ENCODE measurements at regions not wholly inside any gene's neighbourhood (a gene's known extent, or its start where the extent isn't known, plus 50 kb on each side); places are given as distances from the start of the nearest gene placed in this dataset.
"Not testable (repeated sequence)": the region's sequence is repeated elsewhere in the genome, so short reads cannot be mapped to it uniquely, and the experiment has no call there.

- Histone ChIP-seq H3K27ac (ENCODE audit: low read depth, low read length) (no peak overlapping the region), H3K4me3 (ENCODE audit: low read depth, low read length) (no peak overlapping the region)
Observed at GRCh38 chr12:46478123-46478522, 105.5 kb upstream of the SLC38A2 start.

GRCh38 chr12:46477541-46477940 lies 105.0 kb upstream of the SLC38A2 start:
- Histone ChIP-seq H3K9me3 (ENCODE audit: control insufficient read depth, insufficient read depth, low read length) (no peaks in the 10 kb centered on the region), H3K36me3 (ENCODE audit: control insufficient read depth, insufficient read depth, low read length) (no peaks in the 10 kb centered on the region), H3K4me3 (ENCODE audit: low read depth, low read length) (no peak overlapping the region), H3K27ac (ENCODE audit: low read depth, low read length) (no peak overlapping the region), H3K9ac (ENCODE audit: low read depth, low read length) (no peak overlapping the region), H3K27me3 (ENCODE audit: control insufficient read depth, insufficient read depth, low read length) (no peaks in the 10 kb centered on the region), H3K4me1 (ENCODE audit: control insufficient read depth, insufficient read depth, low read length) (peaks cover 12% of the 10 kb centered on the region)

More at GRCh38 chr12:46478123-46478522, 105.5 kb upstream of the SLC38A2 start:
- H3K27me3 ChIP-seq (ENCODE audit: control insufficient read depth, insufficient read depth, low read length): no peaks in the 10 kb centered on the region
- H3K9me3 ChIP-seq (ENCODE audit: control insufficient read depth, insufficient read depth, low read length): no peaks in the 10 kb centered on the region
- no peak overlapping the region for H3K9ac ChIP-seq (ENCODE audit: low read depth, low read length)
- no peaks in the 10 kb centered on the region for H3K36me3 ChIP-seq (ENCODE audit: control insufficient read depth, insufficient read depth, low read length)
- H3K4me1 ChIP-seq (ENCODE audit: control insufficient read depth, insufficient read depth, low read length): peaks cover 17% of the 10 kb centered on the region

- Histone ChIP-seq H3K27ac (ENCODE audit: low read depth, low read length) (no peak overlapping the region), H3K27me3 (ENCODE audit: control insufficient read depth, insufficient read depth, low read length) (no peaks in the 10 kb centered on the region), H3K9me3 (ENCODE audit: control insufficient read depth, insufficient read depth, low read length) (no peaks in the 10 kb centered on the region), H3K9ac (ENCODE audit: low read depth, low read length) (no peak overlapping the region), H3K36me3 (ENCODE audit: control insufficient read depth, insufficient read depth, low read length) (no peaks in the 10 kb centered on the region), H3K4me1 (ENCODE audit: control insufficient read depth, insufficient read depth, low read length) (peaks cover 6% of the 10 kb centered on the region), H3K4me3 (ENCODE audit: low read depth, low read length) (no peak overlapping the region)
Observed at GRCh38 chr12:46475972-46476645, 103.5 kb upstream of the SLC38A2 start.

- H3K9me3 ChIP-seq (ENCODE audit: control insufficient read depth, insufficient read depth, low read length); H3K4me3 ChIP-seq (ENCODE audit: low read depth, low read length); H3K9ac ChIP-seq (ENCODE audit: low read depth, low read length); H3K27me3 ChIP-seq (ENCODE audit: control insufficient read depth, insufficient read depth, low read length); H3K27ac ChIP-seq (ENCODE audit: low read depth, low read length); H3K36me3 ChIP-seq (ENCODE audit: control insufficient read depth, insufficient read depth, low read length): not testable (repeated sequence)
- peaks cover 14% of the 10 kb centered on the region for H3K4me1 ChIP-seq (ENCODE audit: control insufficient read depth, insufficient read depth, low read length)
Observed at GRCh38 chr12:46474385-46474784, 101.8 kb upstream of the SLC38A2 start.

- peak overlapping the region; percentile 63 for H3K27ac ChIP-seq (ENCODE audit: low read depth, low read length)
- no peak overlapping the region; the same call in 1 of the 2 replicates for H3K4me3 ChIP-seq (ENCODE audit: low read depth, low read length)
- H3K9me3 ChIP-seq (ENCODE audit: control insufficient read depth, insufficient read depth, low read length): no peaks in the 10 kb centered on the region
- H3K4me1 ChIP-seq (ENCODE audit: control insufficient read depth, insufficient read depth, low read length): peaks cover 14% of the 10 kb centered on the region
- no peaks in the 10 kb centered on the region for H3K27me3 ChIP-seq (ENCODE audit: control insufficient read depth, insufficient read depth, low read length)
- no peaks in the 10 kb centered on the region for H3K36me3 ChIP-seq (ENCODE audit: control insufficient read depth, insufficient read depth, low read length)
- H3K9ac ChIP-seq (ENCODE audit: low read depth, low read length): no peak overlapping the region
Observed at GRCh38 chr12:46473634-46474329, 101.2 kb upstream of the SLC38A2 start.

- Histone ChIP-seq H3K4me3 (ENCODE audit: low read depth, low read length) (no peak overlapping the region; the same call in 1 of the 2 replicates), H3K36me3 (ENCODE audit: control insufficient read depth, insufficient read depth, low read length) (no peaks in the 10 kb centered on the region), H3K4me1 (ENCODE audit: control insufficient read depth, insufficient read depth, low read length) (peaks cover 14% of the 10 kb centered on the region)
Observed at GRCh38 chr12:46472893-46473633, 100.5 kb upstream of the SLC38A2 start.

GRCh38 chr12:46472144-46472705 lies 99.7 kb upstream of the SLC38A2 start:
- peaks cover 14% of the 10 kb centered on the region for H3K4me1 ChIP-seq (ENCODE audit: control insufficient read depth, insufficient read depth, low read length)
- H3K27me3 ChIP-seq (ENCODE audit: control insufficient read depth, insufficient read depth, low read length): no peaks in the 10 kb centered on the region
- no peak overlapping the region for H3K9ac ChIP-seq (ENCODE audit: low read depth, low read length)
- H3K36me3 ChIP-seq (ENCODE audit: control insufficient read depth, insufficient read depth, low read length): no peaks in the 10 kb centered on the region
- no peaks in the 10 kb centered on the region for H3K9me3 ChIP-seq (ENCODE audit: control insufficient read depth, insufficient read depth, low read length)
- no peak overlapping the region for H3K27ac ChIP-seq (ENCODE audit: low read depth, low read length)
- H3K4me3 ChIP-seq (ENCODE audit: low read depth, low read length): no peak overlapping the region

More at GRCh38 chr12:46472893-46473633, 100.5 kb upstream of the SLC38A2 start:
- Histone ChIP-seq H3K27me3 (ENCODE audit: control insufficient read depth, insufficient read depth, low read length) (no peaks in the 10 kb centered on the region), H3K9me3 (ENCODE audit: control insufficient read depth, insufficient read depth, low read length) (no peaks in the 10 kb centered on the region), H3K27ac (ENCODE audit: low read depth, low read length) (peak overlapping the region; percentile 63), H3K9ac (ENCODE audit: low read depth, low read length) (no peak overlapping the region)

- H3K9ac ChIP-seq (ENCODE audit: low read depth, low read length): no peak overlapping the region
Observed at GRCh38 chr12:46471404-46471803, 98.8 kb upstream of the SLC38A2 start.

GRCh38 chr12:46470975-46471374 lies 98.4 kb upstream of the SLC38A2 start:
- Histone ChIP-seq H3K27ac (ENCODE audit: low read depth, low read length) (no peak overlapping the region), H3K9me3 (ENCODE audit: control insufficient read depth, insufficient read depth, low read length) (no peaks in the 10 kb centered on the region), H3K9ac (ENCODE audit: low read depth, low read length) (no peak overlapping the region), H3K27me3 (ENCODE audit: control insufficient read depth, insufficient read depth, low read length) (no peaks in the 10 kb centered on the region), H3K4me1 (ENCODE audit: control insufficient read depth, insufficient read depth, low read length) (peaks cover 14% of the 10 kb centered on the region), H3K36me3 (ENCODE audit: control insufficient read depth, insufficient read depth, low read length) (no peaks in the 10 kb centered on the region), H3K4me3 (ENCODE audit: low read depth, low read length) (no peak overlapping the region)

More at GRCh38 chr12:46471404-46471803, 98.8 kb upstream of the SLC38A2 start:
- Histone ChIP-seq H3K27me3 (ENCODE audit: control insufficient read depth, insufficient read depth, low read length) (no peaks in the 10 kb centered on the region), H3K9me3 (ENCODE audit: control insufficient read depth, insufficient read depth, low read length) (no peaks in the 10 kb centered on the region), H3K4me3 (ENCODE audit: low read depth, low read length) (no peak overlapping the region), H3K36me3 (ENCODE audit: control insufficient read depth, insufficient read depth, low read length) (no peaks in the 10 kb centered on the region), H3K27ac (ENCODE audit: low read depth, low read length) (no peak overlapping the region), H3K4me1 (ENCODE audit: control insufficient read depth, insufficient read depth, low read length) (peaks cover 14% of the 10 kb centered on the region)

GRCh38 chr12:46470036-46470627 lies 97.6 kb upstream of the SLC38A2 start:
- no peak overlapping the region for H3K9ac ChIP-seq (ENCODE audit: low read depth, low read length)
- H3K9me3 ChIP-seq (ENCODE audit: control insufficient read depth, insufficient read depth, low read length): no peaks in the 10 kb centered on the region
- no peaks in the 10 kb centered on the region for H3K27me3 ChIP-seq (ENCODE audit: control insufficient read depth, insufficient read depth, low read length)
- H3K4me3 ChIP-seq (ENCODE audit: low read depth, low read length): no peak overlapping the region
- no peak overlapping the region for H3K27ac ChIP-seq (ENCODE audit: low read depth, low read length)
- H3K4me1 ChIP-seq (ENCODE audit: control insufficient read depth, insufficient read depth, low read length): peaks cover 14% of the 10 kb centered on the region
- H3K36me3 ChIP-seq (ENCODE audit: control insufficient read depth, insufficient read depth, low read length): no peaks in the 10 kb centered on the region

Measured in HUES48 (cell line).